Activated CD4-positive, alpha-beta T cell treated with anti-CD3 and anti-CD28 coated beads, Interleukin-10, Interleukin-2, amounts not matched to agents 100 ng/mL and 50 ng/mL, durations not matched to agents 16 hours and 8 hours (primary cell): ENCODE measurements at regions not wholly inside any gene's neighbourhood (a gene's known extent, or its start where the extent isn't known, plus 50 kb on each side); places are given as distances from the start of the nearest gene placed in this dataset.
"Not testable (repeated sequence)": the region's sequence is repeated elsewhere in the genome, so short reads cannot be mapped to it uniquely, and the experiment has no call there.

Experiments used
- DNase-seq: peaks from one replicate; pipeline ENCODE4 v3.0.0-alpha.2; 2020

DNA sequence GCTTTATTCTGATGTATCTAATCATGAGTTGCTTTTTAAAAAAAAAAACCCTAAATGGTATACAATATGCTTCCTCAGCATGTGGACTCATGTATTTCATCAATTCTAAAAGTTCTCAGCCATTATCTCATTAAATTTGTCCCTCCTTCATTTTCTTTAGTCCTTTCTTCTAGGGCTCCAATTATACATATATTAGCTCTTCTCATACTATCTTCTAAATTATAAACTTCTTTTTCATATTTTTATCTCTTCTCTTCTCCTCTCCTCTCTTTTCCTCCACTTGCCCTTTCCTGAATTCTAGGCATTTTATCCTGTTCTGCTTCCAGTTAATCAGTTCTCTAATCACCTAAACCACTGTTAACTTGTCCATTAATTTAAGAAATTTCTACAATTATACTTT, 55.0 kb upstream of the IL33 start:
- DNase-seq: no peak

DNA sequence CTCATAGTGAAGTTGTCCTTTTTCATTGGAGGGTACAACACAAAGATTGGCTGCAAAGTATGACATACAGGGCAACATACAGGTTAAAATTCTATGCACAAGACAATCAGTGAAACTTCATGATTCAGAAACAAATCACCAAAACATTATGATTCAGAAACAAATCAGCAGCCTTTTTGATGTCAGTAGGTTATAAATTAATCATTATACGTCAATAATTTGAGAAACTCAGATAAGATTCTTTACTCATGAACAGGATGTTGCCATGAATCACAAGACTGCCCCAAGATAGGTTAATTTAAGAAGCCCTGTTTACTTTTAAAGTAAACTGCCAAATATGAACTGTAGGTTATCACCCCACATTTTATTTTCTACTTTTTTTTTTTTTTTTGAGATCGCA, 62.2 kb upstream of the IL33 start:
- no peak for DNase-seq

DNA sequence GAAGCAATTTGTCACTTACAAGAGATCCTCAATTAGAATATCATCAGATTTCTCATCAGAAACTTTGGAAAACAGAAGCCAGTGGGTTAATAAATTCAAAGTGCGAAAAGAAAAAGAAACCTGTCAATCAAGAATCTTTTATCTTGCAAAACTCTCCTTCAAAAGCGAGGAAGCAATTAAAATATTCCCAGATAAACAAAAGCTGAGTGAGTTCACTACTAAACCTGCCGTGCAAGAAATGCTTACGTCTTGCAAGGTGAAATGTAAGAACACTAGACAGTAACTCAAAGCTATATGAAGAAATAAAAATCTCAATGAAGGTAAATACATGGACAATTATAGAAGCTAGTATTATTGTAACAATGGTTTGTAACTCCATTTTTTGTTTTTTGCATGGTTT, 62.8 kb upstream of the IL33 start:
- DNase-seq: no peak

DNA sequence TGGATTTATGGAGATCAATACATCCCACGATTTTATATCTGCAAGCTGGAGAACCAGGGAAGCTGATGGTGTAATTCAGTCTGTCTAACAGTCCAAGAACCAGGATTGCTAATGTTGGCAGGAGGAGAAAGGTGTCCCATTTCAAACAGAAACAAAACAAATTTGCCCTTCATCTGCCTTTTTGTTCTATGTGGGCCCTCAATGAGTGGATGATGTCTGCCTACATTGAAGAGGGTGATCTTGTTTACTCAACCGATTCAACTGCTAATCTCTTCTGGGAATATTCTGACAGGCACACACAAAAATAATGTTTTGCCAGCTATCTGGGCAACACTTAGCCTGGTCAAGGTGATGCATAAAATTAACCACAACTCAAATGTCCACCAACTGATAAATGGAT, 65.1 kb upstream of the IL33 start:
- DNase-seq: no peak

DNA sequence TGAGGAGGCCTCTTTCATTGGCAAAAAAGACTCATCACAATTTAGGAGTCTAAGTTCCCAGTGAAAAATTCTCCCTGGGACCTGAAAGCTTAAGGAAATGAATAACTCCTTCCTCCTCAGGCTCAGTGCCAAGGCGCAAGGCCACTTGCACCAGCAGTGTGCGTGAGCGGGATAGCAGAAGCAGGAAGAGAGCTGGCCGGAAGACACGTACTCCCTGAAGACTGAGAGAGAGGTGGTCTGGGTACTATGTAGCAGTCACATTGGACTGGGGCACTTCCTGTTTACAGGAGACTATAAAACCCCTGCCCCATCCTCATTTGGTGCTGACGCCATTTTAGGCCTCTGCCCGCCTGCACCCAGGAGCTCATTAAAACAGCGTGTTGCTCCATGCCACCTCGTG, 66.3 kb upstream of the IL33 start:
- DNase-seq: no peak

DNA sequence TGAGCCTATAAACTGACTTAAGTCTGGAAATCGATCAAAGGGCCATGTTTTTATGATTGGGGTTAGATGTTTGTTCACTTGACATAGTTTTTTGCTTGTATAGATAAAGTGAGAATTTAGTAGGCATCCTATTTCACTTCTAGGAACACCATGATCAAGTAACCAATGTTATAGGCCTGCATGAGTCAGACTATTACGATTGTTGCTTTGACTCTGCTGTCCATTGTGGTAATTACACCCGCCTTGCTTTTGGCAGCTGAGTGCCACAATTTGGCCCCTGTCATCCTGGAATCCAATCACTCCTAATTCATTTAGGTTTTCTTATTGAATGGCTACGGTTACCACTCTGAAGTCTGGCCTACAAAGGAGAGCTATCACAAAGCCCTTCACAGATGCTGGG, 67.8 kb upstream of the IL33 start:
- no peak for DNase-seq

DNA sequence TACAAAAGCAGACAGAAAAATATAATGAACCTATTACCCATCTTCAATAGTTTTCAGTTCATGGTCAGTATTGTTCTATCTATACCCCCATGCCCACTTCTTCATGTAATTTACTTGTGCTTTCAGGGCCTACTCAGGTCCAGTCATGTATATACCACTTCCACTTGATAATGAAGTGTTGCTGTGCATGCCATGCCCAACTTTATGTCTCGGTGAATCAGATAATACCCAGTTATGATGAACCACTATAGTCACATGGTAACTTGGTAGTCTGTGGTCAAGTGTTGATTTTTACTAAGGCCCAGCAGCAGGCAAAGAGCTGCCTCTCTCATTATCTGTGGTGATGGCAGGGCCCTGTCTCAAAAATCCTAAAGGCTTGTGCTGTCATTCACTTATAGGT, 70.7 kb upstream of the IL33 start:
- DNase-seq: no peak

DNA sequence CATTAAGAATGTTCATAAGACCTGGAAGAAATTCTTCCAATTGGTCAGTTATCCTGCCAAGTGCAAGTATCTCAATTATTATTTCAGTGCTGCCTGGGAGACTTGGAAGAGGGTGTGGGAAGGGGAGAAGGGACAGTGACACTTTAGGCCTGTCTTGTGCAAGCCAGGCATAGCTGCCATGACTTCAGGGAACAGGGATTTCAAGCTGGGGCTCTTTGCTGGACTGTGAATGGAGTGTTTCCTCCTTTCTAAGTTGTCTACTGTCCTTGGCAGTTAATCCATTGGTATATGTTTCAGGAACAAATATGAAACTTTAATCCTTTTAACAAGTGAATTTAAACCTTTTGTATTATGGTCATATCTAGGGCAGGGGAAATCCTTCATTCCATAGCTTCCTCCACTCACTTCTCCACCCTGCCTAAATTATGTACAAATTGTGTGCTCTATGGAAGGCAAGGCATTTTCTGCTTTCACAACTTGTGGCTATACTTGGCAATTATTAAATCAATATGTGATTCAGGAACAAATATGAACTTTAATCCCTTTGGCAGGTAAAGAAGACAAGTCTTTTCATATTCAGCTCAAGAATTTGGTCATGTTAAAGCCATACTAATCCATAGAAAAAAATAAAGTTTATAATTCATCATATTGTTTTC, 72.7 kb upstream of the IL33 start:
- no peak for DNase-seq

DNA sequence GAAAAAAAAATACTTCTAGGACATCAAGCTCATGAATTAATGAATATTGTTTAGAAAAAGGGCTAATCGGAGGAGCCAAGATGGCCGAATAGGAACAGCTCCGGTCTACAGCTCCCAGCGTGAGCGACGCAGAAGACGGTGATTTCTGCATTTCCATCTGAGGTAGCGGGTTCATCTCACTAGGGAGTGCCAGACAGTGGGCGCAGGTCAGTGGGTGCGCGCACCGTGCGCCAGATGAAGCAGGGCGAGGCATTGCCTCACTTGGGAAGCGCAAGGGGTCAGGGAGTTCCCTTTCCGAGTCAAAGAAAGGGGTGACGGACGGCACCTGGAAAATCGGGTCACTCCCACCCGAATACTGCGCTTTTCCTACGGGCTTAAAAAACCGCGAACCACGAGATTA, 79.8 kb upstream of the IL33 start:
- not testable (repeated sequence) for DNase-seq

DNA sequence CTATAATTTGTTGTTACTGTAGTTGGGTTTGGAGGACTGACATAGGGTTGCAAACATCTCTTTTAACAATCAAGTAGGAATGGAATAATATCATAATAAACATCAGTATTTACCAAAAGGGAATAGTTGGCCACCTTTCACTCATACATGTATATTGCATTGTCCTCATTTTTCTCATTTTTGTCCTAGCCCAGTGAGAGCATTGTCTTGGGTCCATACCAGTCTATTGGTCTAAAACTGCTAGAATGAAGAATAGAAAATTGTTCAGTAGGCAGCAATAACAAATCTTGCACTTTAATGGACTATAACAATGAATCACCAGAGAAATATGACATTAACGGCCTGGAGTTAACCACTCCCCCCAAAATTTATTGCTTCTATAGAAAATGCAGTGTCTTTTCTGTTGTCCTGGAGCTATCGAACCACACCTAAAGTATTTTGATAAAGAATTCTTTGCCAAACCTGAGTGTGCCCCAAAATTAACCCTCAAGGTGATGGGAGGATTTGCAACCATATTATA, 80.9 kb upstream of the IL33 start:
- no peak for DNase-seq

DNA sequence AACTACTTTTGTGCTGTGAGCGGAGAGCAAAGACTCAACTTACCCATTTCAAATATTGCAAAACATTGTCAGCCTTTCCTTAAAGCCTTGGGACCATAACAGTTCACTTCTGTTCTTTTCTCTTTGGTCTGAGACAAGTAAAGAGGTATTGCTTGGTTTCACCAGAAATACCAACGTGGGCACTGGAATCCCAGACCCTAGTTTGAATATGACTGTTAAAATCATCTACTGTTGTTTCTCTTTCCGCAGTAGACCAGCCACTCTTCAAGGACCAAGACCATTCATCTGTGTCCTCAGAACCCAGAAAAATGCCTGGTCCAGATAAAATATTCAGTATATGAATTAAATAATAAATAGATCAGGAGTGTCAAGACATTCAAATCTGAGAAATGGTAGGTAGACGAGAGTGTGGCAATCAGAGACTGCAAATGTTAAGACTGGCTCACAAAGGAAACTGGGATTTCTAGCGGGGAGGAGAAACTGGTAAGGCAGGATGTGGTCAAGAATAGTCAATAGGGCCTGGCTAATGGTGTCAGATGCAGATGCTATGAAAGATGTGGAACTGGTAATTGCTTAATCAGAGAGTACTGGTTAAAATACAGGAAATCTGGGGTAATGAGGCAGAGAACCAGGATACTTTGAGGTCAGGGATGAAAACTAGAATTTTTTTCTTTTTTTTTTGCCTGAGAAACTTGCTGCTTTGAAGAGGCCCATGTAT, 82.1 kb upstream of the IL33 start:
- DNase-seq: peak; percentile 44

DNA sequence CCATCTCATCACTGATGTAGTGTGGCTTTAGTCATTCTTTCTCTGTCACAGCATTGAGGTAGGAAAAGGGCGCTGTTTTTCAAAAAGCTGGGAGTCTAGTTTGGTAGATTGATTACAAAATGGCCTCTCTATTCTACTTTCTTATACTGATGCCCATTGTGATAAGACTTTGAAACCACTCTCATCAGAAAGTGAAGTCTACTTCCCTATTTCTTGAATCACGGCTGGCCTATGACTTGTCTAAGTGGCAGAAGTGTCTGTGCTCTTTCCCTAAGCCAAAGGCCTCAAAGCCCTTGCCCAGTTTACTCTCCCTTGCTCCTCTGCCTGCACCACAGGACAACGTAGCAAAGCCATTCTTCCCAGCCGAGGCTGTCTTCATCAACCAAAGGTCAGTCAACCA, 83.0 kb upstream of the IL33 start:
- DNase-seq: no peak

DNA sequence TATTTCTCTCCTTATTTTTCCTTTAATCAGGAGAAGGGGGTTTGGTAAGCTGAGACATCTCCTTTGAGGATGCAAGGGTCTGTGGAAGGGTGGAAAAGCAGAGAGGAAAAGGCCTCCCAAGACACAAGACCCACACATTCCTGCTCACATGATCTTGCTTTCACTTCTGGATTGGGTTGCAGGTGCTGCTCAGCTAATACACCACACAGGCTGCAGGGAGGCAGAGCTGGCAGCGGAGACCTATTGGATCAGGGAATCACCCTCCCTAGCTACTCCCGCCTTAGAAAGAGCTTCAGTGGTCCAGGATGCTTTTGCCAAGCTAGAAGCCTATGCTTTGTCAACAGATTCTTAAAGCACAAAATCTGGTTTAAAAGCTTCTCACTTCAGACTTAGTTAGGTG, 87.6 kb upstream of the IL33 start:
- no peak for DNase-seq

DNA sequence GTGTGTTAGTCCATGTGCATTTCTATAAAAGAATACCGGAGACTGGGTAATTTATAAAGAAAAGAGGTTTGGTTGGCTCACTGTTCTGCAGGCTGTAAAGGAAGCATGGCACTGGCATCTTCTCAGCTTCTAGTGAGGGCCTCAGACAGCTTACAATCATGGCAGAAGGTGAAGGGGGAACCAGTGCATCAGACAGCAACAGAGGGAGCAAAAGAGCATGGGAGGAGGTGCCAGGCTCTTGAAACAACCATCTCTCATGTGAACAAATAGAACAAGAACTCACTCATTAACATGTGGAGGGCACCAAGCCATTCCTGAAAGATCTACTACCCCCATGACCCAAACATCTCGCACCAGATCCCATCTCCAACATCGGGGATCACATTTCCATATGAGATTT, 89.2 kb upstream of the IL33 start:
- DNase-seq: no peak

DNA sequence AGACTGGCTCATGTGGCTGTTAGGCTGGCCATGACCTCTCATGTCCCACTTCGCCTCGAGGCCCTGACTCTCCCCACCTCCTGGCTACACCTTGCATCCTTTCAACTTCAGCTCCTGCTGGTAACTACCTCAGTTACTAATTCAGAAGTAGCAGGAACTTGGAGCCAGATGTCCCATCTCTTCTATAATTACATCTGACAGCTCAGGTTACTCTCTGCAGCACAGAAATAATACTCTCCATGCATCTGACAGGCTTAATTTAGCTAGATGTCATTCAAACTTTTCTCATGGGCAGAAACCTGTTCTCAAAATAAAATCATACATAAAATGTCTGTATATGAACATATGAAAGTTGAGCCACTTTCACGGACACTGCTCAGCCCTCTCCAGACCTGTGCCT, 92.2 kb upstream of the IL33 start:
- no peak for DNase-seq

DNA sequence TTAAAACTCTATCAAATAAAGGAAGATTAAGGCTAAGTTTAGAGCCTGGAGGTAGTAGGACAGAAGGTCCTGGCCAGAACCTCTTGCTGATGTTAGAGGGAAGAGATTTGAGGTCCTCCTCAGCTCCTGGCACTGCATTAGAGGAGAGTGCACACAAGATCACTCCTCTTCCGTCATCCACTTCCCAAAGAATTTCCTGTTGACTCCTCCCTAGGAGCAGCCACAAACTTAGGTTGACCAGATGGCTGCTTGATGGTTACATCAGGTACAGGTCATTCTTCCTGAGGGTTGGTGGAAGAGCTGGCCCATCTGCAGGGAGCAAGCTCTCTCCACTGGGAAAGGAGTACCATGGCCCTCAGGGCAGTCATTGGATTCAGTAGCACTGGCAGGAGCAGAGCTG, 93.9 kb upstream of the IL33 start:
- no peak for DNase-seq

DNA sequence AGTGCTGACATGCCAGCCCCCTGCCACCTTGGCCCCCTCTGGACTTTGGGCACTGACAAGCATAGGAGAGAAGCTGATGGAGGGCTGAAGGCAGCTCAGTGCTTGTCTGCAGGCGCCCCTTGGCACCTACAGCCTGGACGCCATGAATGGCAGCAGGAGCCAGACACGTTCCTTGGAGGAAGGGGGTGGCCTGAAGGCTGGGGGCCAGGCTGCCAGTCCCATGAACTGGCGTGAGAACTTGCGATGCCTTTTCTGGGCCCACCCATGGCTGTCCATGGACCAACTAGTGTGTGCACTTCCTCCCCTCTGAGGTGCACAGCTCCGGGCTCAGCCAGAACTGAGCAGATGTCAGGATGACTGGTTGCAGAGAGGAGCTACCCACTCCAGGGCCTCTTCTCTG, 99.0 kb upstream of the RANBP6 start:
- DNase-seq: no peak

DNA sequence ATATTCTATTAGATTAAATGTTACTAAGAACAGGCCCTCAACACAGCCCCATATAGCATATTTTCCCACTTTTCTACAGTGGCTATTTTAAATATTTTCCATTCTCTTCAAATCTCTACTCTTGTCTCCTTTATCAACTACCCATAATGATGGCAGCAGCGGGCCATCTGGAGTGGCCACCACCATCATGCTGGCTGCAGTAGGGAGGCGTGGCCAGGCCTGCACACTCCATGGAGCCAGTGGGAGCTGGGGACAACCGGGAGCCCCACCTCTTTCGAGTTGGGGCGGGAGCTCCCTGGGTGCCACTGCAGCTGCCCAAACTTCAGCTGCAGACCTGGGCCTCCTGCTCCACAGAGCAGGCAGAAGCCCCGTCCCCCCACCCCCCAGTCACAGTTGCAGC, 98.4 kb upstream of the RANBP6 start:
- DNase-seq: no peak

DNA sequence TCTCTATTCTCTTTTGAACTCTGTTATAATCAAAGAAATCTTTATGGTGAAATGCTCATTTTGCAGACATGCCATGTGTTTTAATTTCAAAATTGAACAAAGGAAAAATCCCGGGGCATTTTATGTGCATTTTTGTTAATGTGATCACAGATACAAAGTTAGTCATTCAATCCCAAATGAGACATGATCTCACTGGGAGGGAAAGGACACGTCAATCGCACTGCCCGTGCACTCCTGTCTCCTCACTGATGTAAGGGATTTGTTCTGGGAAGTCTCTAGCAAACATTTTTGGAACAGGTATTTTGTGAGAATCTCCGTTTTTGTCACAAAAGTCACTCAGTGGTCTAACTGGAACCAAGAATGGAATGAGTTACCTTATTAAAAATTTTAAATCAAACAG, 97.9 kb upstream of the RANBP6 start:
- DNase-seq: no peak

DNA sequence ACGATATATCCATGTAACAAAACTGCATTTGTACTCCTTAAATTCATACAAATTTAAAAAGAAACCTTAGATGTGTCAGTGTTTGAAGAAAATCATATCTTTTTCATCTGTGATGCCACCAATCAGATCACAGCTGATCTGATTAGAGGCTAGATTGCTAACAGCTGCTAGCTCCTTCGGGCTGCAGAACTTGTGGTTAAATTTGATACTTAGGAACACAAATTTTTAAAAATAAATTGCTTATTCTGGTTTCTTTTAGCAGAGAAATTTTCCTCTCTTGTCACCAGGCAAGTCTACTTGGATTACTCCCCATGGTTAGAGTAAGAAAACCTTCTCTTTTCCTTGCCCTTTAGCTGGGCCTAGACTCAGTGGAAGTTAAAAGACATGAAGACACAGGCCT, 94.6 kb upstream of the RANBP6 start:
- no peak for DNase-seq

DNA sequence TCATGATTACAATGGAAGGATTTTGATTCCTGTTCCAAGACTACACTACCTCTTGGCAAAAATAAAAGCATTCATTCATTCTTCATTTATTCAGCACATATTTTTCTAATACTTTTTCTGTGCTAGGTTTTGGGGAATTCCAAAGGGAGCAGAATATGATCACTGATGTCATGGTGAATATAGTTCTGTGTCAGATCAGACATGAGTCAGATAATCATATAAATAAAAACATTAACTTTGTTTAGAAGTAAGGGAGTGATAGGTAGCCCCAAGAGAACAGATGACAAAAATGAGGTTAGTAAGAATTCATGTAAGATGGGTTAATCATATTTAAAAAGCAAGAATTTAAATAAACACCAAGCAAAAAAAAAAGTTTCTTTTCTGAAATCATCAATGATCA, 94.1 kb upstream of the RANBP6 start:
- no peak for DNase-seq

DNA sequence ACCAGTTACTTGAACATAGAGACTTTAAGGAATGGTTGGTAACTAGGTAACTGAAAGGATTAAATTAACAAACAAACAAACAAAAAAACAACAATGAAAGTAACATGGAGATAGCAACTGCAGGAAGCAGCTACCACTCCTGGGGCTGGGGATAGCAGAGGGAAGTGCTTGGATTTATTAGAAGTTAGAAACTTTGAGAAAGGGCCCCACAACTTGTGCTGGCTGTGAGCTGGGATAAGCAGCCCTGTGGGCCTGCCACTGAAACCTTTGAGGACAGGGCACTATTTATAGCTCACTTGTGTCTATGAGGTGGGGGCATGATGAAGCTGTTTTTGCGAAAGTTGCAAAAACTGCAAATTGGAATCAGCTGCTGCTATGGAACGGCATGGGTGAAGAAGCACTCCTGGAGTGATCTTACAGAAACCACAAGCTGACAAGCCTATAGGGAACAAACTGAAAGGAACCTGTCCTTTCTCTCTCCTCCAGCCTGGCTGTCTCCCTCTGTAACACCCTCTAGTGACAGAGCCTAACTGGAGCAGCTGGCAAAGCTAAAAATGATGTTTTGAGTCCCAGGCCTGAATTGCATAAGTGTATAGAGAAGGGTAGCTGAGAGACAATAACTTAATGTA, 91.4 kb upstream of the RANBP6 start:
- no peak for DNase-seq

DNA sequence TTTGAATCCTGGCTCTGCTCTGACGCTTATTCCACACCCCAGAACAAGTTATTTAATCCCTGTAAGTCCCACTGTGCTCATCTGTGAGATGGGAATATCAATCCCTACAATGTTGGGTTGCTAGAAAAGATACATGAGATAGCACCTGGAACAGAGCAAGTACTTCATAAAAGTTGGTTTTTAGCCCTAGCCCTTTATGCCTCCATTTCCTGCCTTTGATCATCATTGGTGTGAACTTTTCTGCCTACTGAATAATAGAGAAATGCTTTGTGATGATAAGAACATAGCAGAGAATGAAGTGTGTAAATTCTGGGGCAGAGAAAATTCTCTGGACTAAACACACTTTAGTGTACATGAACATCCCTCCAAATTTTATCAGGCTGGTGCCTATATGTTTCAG, 90.3 kb upstream of the RANBP6 start:
- no peak for DNase-seq

DNA sequence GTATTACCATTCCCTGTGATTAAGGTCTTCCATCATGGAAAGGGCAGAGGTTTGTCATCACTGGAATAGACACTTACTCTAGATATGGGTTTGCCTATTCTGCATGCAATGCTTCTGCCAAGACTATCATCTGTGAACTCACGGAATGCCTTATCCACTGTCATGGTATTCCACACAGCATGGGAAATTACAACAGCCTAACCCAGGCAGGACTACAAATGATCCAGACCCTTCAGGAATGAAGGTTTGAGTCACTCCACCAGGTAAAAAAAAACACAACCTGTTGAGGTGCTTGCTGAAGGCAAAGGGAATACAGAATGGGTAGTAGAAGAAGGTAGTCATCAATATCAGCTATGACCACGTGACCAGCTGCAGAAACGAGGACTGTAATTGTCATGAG, 89.0 kb upstream of the RANBP6 start:
- DNase-seq: not testable (repeated sequence)
